ENCODE measurements at regions not wholly inside any gene's neighbourhood (a gene's known extent, or its start where the extent isn't known, plus 50 kb on each side); places are given as distances from the start of the nearest gene placed in this dataset.

- H2BK12ac ChIP-seq (ENCODE audit: low read depth, low read length) = no peak overlapping the region
- H3K56ac ChIP-seq (replicated peaks; ENCODE audit: insufficient read length, low read depth, low read length) = no peak overlapping the region
- H2BK15ac ChIP-seq (ENCODE audit: low read length) = no peak overlapping the region
- 88% methylated on average over 4 of the region's 4 CpGs; no CpG with 5 or more reads in 1 of the 2 experiments for WGBS, 2 experiments (ENCODE audit: extremely low coverage in 1 of 2, insufficient coverage in 1 of 2, insufficient read length in 1 of 2, insufficient replicate concordance in 2 of 2, low coverage in 1 of 2, low lambda C conversion rate in 2 of 2, missing lambda C conversion rate in 1 of 2)
- no peak overlapping the region for H2AK5ac ChIP-seq (ENCODE audit: low read depth, low read length)
- H4K5ac ChIP-seq (ENCODE audit: insufficient read length, low read depth, low read length) = no peak overlapping the region
- no peak overlapping the region for H2BK20ac ChIP-seq (ENCODE audit: low read length)
- no peak overlapping the region for H3K4ac ChIP-seq (replicated peaks; ENCODE audit: insufficient read length, low read depth, low read length)
- H3K4me1 ChIP-seq (replicated peaks in 1 of 4; ENCODE audit: control insufficient read depth in 3 of 4, insufficient read depth in 4 of 4, low read length in 3 of 4) = no peaks in the 10 kb centered on the region
- H4K20me1 ChIP-seq (replicated peaks in 1 of 2; ENCODE audit: control insufficient read depth in 1 of 2, insufficient read depth in 2 of 2, low read length in 2 of 2) = no peaks in the 10 kb centered on the region
- no peaks in the 10 kb centered on the region for H3K36me3 ChIP-seq (ENCODE audit: control insufficient read depth in 2 of 4, insufficient read depth in 4 of 4, low read length in 3 of 4)
- no peak overlapping the region for H3K18ac ChIP-seq (ENCODE audit: extremely low read depth, low read length)
- no peaks in the 10 kb centered on the region for H3K79me1 ChIP-seq (ENCODE audit: low read depth, low read length)
- H3K27me3 ChIP-seq (replicated peaks in 1 of 4; ENCODE audit: control insufficient read depth in 3 of 4, extremely low read depth in 1 of 4, insufficient read depth in 3 of 4, low read length in 3 of 4) = no peaks in the 10 kb centered on the region
- H3K79me2 ChIP-seq (ENCODE audit: control insufficient read depth in 1 of 2, insufficient read depth in 2 of 2, low read length in 2 of 2) = no peaks in the 10 kb centered on the region
- no peak overlapping the region for H3K4me2 ChIP-seq (ENCODE audit: insufficient read depth in 1 of 2, low read depth in 2 of 2, low read length in 2 of 2)
- DNase-seq (ENCODE audit: low read depth in 1 of 2, low spot score in 2 of 2) = no peak
- no peak overlapping the region for H2AFZ ChIP-seq (ENCODE audit: low read length)
- H3K23ac ChIP-seq (ENCODE audit: insufficient read length) = no peak overlapping the region
- H3K23me2 ChIP-seq (ENCODE audit: low read depth, low read length) = no peaks in the 10 kb centered on the region
- H3K9ac ChIP-seq (replicated peaks in 1 of 4; ENCODE audit: extremely low read depth in 1 of 4, low read depth in 3 of 4, low read length in 3 of 4) = no peak overlapping the region
- no peak overlapping the region for H3K14ac ChIP-seq (ENCODE audit: insufficient read length)
- no peak for FAIRE-seq
- no peak overlapping the region for H4K8ac ChIP-seq (ENCODE audit: extremely low read depth, insufficient read depth, low read length)
- no peak overlapping the region for H3K27ac ChIP-seq (ENCODE audit: low read depth, low read length)
- no peak overlapping the region for H3K4me3 ChIP-seq (ENCODE audit: extremely low read depth in 1 of 4, insufficient read depth in 2 of 4, low read depth in 3 of 4, low read length in 4 of 4)
- H2BK5ac ChIP-seq (ENCODE audit: low read depth, low read length) = no peak overlapping the region
- CTCF ChIA-PET (ENCODE audit: partially characterized antibody) = no interaction called here
- H4K91ac ChIP-seq (replicated peaks; ENCODE audit: insufficient read length, low read length) = no peak overlapping the region
- H2BK120ac ChIP-seq (replicated peaks; ENCODE audit: low read depth, low read length) = no peak overlapping the region
- POLR2A ChIA-PET (ENCODE audit: partially characterized antibody) = no interaction called here
- no peaks in the 10 kb centered on the region for H3K9me3 ChIP-seq (ENCODE audit: insufficient read depth in 2 of 2, low read depth in 1 of 2, low read length in 1 of 2)
- TF ChIP-seq PHF8 (conservative IDR thresholded peaks at IDR 0.05; ENCODE audit: low read depth, low read length) = no peak
Observed at GRCh38 chr11:89612096-89612495, 98.0 kb upstream of the TRIM77 start.

Data from H1 (cell line).